Activated CD4-positive, CD25-positive, alpha-beta regulatory T cell (primary cell): ENCODE measurements at regions not wholly inside any gene's neighbourhood (a gene's known extent, or its start where the extent isn't known, plus 50 kb on each side); places are given as distances from the start of the nearest gene placed in this dataset.
A peak's percentile ranks its signal among the peaks of the same experiment; 100 is the strongest.
"Not testable (repeated sequence)": the region's sequence is repeated elsewhere in the genome, so short reads cannot be mapped to it uniquely, and the experiment has no call there.

Source experiments
- DNase-seq, 4 experiments: peaks; one replicate each; lab custom pipeline; 2025; lab: John Stamatoyannopoulos, UW

DNA sequence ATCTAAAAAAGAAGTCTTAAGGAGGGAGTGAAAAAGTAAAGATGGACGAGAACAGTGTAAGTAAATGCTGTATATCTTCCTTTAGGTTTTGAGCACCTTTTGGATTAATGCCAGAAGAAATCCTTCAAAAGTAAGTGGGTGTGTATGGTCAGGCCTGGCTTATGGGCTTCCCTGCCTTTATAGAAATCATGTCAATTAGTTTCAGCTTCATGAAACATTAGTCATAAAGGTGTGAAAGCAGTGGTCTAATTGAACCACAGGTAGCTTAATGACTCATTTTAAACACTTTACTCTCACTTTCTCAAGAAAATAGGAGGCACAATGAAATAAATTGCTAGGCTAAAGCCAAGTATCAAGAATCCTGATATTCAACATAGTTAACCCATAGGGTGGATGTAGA lies 467.4 kb upstream of the DPPA4 start:
- DNase-seq = no peak

DNA sequence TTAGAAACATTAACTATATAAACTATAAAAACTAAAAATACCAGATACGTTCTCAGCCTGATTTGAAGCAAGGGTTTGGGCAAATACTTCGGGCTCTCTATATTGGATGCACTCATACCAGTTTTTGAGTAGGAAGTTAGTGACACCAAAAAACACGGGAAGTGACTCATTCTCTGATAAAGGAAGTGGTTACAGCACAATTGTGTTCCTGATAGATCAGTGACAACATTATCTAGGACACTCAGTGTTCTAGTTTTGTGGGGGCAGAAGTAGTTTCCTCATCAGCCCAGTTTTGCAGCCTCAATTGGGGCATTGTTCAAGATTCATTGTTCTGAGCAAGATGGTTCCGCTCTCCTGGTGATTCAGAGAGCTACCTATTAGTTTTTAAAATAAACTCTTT lies 469.6 kb upstream of the DPPA4 start:
- DNase-seq = peak in 1 of 4 experiments; percentile 3

GRCh38 chr3:109809513-109809912 lies 472.2 kb upstream of the DPPA4 start:
- DNase-seq = no peak

DNA sequence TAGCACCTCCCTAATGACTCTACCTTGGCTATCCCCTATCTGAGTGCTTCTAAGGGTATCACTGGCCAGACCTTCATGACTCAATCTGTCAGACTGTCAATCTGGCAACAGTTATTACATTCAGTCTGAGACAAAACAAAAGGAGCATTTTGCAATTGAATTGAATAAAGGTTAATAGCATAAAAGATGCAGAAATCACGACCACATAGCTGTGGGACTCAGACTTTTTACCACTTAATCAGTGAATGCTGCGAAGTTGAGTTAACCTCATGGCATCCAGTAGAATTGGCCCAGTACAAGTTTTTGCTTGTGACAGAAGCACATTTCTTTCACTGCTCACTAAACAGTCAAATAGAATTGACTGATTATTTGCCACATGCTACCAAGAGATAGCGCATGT lies 480.7 kb upstream of the DPPA4 start:
- DNase-seq = no peak

- no peak for DNase-seq
Measured at GRCh38 chr3:109819734-109820133, 482.4 kb upstream of the DPPA4 start.

DNA sequence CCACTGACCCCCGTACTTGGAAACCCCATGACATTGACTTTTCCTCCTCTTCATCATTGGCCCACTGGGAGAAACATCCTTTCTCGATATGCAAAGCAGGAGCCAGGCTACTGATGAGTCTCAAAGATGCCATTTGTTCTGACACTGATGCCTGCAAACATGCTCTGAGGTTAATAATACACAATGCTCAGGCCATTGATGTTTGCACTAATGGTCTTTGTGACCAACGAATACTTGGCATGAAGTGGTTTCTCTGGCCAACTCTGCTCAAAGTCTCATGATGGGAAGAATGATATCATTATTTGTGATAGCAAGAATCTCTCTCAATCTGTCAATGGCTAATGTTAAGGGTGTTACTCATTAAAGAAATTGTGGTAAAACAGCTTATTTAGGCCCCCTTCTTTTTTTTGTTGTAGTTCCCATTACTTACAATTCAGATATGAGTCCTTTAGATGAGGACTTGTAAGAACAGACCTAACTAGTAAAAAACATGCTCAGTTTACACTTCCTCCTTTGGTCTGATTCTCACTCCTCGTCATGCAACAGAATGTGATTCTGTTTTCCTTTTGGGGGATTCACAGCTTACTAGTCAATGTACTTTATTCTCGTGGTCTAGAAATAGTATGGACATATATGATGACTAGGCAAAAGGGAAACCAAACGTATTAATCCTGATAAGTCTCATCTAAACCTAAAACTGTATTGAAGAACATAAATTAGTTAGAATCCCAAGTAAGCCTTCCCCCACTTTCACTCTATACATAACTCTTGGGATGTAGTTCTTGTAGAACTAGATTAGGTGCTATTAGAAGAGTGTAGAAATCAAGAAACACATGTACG lies 488.8 kb upstream of the DPPA4 start:
- no peak for DNase-seq

- no peak for DNase-seq
Measured at GRCh38 chr3:109831403-109831802, 494.1 kb upstream of the DPPA4 start.

DNA sequence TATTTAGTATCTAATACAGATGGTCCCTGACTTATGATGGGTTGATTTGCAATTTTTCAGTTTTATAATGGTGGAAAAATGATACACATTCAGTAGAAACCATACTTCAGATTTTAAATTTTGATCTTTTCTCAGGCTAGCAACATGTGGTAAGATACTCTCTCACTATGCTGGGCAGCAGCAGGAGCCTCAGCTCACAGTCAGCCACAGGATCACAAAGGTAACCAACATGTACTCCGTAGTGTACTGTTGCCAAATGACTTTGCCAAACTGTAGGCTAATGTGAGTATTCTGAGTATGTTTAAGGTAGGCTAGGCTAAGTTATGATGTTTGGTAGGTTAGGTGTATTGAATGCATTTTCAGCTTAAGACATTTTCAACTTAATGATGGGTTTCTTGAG lies 498.6 kb upstream of the DPPA4 start:
- no peak for DNase-seq

DNA sequence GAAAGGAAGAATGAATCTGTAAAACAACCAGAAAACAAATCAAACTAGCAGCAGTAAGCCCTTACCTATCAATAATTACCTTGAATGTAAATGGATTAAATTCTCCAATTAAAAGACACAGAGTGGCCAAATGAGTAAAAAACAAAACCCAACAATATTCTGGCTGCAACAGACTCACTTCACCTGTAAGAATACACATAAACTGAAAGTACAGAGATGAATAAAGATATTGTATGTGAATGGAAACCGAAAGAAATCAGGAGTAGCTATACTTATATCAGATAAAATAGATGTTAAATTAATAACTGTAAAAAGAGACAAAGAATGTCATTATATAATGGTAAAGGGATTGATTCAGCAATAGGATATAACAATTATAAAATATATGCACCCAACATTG lies 514.5 kb upstream of the DPPA4 start:
- no peak for DNase-seq

DNA sequence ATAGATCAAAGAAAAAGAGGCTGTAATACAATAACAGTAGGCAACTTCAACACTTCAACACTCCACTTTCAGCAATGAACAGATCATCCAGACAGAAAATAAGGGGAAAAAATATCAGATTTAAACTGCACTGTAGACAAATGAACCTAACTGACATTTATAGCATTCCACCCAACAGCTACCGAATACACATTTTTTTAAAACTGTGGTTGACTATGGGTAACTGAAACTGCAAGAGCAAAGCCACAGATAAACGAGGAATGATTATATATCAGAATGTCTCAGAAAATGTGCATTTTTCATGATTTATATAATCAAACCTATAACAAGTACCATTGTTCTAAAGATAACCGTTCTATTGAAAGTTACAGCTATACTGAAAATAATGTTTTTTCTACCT lies 514.9 kb upstream of the DPPA4 start:
- DNase-seq = no peak

- no peak for DNase-seq
Measured at GRCh38 chr3:109853077-109853731, 515.9 kb upstream of the DPPA4 start.

DNA sequence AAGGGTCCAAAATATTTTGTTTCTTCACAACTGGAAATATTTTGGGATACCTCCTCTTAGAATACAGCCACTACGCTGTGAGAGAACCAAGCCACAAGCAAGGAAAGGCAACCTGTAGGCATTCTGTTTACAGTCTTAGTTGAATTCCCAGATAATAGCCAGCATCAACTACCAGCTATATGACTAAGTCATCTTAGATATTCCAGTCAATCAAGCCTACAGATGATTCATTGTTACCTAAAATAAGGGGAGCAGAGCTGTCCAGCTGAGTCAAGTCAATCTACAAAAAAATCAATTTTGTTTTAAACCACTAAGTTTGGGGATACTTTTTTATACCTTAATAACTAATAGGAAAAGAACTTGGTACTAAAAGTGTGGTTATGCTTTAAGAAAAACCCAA lies 526.4 kb upstream of the DPPA4 start:
- no peak for DNase-seq

DNA sequence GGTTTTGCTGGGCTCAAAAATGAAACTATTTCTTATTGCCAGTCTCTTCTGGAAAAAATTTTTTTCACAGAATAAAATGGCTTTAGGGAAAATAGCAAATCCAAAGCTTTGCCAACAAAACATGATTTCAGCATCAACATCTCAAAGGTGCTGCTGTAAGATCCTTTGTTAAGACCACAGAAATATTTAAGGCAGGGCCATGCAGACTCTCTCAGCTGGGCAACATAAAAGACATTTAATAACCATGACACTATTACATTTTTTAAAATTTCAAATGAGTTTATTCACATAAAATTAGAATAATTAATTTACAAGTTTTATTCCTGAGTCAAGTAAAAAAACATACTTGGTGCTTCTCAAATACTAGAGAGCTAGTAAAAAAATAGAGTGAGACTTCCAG lies 527.1 kb upstream of the DPPA4 start:
- no peak for DNase-seq

DNA sequence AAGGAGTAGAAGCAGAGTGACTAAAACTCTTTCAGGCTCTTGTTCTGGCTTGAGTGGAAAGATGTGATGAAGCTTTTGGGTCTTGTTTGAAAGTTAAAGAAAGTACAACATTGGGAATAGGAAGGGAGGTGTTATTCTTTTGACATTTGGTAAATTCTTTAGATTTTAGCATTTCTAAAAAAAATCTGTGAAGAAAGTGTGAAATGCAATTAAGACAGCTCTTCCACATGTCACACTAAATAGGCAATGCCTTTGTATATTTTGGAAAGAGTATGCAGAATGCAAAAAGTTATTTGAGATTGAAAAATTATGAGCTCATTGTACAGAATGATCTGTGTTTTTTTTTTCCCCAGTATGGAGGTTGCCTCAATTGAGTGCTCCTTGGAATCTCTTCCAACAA lies 532.2 kb upstream of the DPPA4 start:
- DNase-seq = no peak

DNA sequence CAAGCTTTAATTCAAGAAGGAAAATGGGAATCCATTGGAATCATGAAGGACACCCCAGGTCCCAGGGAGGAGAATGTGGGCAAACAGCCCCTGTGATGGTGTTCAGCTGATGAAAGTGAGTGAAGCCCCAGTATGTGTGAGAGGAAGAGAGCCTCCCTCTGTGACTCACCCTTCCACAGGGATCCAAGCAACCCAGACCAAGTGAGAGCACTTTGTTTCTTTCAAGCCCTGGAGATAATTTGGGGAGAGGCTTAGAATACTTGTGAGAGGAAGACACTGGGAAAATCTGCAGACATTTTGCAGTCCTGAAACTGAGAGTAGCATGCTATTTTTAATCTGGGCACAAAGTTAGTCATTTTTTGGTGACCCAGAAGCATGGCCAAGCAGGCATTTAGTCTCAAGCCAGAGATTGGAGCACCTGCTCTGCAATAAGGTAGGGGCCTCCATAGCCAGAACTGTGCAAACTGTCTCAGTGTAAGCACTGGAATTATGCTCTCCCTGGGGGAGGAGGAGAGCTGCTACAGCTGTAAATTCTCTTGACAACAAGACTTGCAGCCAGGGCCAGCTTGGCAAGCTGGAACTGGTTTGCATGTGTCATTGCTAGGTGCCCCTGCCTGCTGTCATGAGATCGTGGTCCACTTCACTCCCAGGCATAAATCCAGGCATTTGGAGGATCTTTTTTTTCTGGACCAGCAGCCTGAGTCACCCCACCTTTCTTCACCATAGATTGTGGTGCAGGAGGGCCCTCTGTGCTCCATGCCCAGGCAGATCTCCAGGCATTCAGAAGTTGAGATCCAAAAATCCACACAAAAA lies 537.8 kb upstream of the DPPA4 start:
- DNase-seq = no peak

- DNase-seq = not testable (repeated sequence)
Measured at GRCh38 chr3:109877616-109878015, 540.3 kb upstream of the DPPA4 start.

DNA sequence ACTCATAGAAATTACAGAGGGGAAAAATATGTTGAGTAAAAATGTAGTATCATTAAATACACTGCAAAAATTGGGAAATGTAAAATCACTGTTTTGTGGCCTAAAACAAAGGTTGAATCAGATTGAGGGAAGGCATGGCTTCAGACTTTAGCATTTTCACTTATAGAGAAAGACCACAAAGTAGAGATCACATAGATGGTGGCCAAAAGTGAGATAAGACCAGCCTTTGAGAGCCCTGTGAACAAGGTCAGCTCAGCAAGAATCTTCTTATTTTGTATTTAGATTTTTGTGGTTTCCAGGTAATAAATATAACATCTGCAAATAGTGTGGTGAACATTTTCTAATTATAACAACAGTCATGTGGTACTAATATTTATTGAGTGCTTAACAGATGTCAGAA lies 544.8 kb upstream of the DPPA4 start:
- DNase-seq = no peak

- DNase-seq = no peak
Measured at GRCh38 chr3:109887293-109887692, 549.9 kb upstream of the DPPA4 start.

DNA sequence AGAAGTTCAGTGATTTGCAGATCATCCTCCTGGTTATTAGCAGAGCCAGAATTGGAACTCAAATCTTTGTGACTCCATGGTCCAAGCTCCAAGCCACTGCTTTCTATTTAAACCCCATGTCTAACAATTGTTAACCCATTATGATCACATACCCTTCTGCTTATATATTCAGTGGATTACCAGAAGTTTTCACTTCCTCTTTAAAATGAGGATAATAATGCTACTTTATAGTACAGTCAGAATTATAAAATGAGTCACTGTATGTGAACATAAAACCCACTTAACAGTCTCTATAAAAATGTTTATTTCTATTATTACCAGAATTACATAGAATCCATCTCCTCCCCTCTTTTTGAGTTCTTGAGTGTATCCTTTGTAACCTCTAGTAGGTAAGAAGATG lies 550.7 kb upstream of the DPPA4 start:
- no peak for DNase-seq

GRCh38 chr3:109897734-109898133 lies 560.4 kb upstream of the DPPA4 start:
- DNase-seq = no peak

DNA sequence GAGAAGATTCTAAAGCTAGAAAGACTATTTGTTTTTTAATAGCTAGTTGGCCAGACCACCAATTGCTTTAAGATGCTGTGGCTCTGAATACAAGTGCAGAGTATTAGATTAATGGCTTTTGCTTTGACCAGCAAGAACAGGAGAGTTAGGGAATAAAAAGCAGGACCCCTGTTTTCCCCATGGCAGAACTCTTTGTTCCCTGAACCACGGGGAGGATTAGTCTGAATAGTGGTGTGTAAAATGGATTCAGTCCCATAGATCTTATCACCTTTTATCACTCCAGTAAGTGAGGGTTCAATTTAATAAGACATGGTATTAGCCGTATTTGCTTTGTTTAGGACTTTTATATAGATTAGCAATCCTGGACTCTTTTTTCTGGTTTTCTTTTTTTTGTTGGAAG lies 562.6 kb upstream of the DPPA4 start:
- DNase-seq = no peak

GRCh38 chr3:109900783-109901182 lies 563.4 kb upstream of the DPPA4 start:
- DNase-seq = no peak

DNA sequence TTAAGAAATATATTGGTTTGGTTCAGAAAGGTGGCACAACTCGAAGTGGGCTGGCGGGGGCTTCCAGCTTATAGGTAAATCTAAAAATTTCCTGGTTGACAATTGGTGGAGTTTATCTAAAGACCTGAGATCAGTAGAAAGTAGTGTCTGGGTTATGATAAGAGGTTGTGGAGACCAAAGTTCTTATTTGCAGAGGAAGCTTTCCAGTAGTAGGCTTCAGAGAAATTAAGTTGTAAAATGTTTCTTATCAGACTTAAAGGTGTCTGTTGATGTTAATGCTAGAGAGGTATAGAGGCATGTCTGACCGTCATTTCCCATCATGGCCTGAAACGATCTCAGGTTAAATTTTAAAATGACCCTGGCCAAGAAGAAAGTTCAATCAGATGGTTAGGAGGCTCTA lies 565.2 kb upstream of the DPPA4 start:
- DNase-seq = no peak
